A549 (cell line): ENCODE measurements at regions not wholly inside any gene's neighbourhood (a gene's known extent, or its start where the extent isn't known, plus 50 kb on each side); places are given as distances from the start of the nearest gene placed in this dataset.
"Not testable (repeated sequence)": the region's sequence is repeated elsewhere in the genome, so short reads cannot be mapped to it uniquely, and the experiment has no call there.

ENCODE experiments used
- BHLHE40 ChIP-seq: IDR thresholded peaks from 2 replicates; pipeline ENCODE4 v1.6.1; 2012; ENCODE audit warnings: low read depth, low read length, inconsistent platforms
- EP300 ChIP-seq, 2 experiments: fragments of >200 bp; sonication (Bioruptor Twin); formaldehyde crosslinking; IDR thresholded peaks; 2 replicates in 1 of 2; 3 replicates in 1 of 2; pipeline ENCODE4 v1.6.1; 2016 to 2017
- FOSB ChIP-seq: fragments of 250-450 bp; sonication (Bioruptor Pico); IDR thresholded peaks from 2 replicates; pipeline ENCODE4 v1.5.0; 2020; ENCODE audit warnings: mild to moderate bottlenecking, moderate library complexity
- KDM1A ChIP-seq: fragments of 200-600 bp; sonication (generic); IDR thresholded peaks from 2 replicates; pipeline ENCODE4 v1.6.1; 2016; ENCODE audit warnings: low read depth, mild to moderate bottlenecking
- SMC3 ChIP-seq: fragments of >200 bp; sonication (Bioruptor Twin); formaldehyde crosslinking; IDR thresholded peaks from 3 replicates; pipeline ENCODE4 v1.6.1; 2018; ENCODE audit warnings: inconsistent platforms
- TP53 ChIP-seq: fragments of 250-450 bp; sonication (Bioruptor Pico); IDR thresholded peaks from 2 replicates; pipeline ENCODE4 v1.5.0; 2021; ENCODE audit warnings: mild to moderate bottlenecking, moderate library complexity
- ZFP36 ChIP-seq: fragments of 450-650 bp; IDR thresholded peaks from 2 replicates; pipeline ENCODE4 v1.6.1; 2014; ENCODE audit warnings: borderline replicate concordance; ENCODE audit not compliant: partially characterized antibody
- TF ChIP-seq, protein P1 (sequence below): fragments of >200 bp; sonication (Bioruptor Twin); formaldehyde crosslinking; IDR thresholded peaks from 3 replicates; pipeline ENCODE4 v1.5.1; 2016

DNA sequence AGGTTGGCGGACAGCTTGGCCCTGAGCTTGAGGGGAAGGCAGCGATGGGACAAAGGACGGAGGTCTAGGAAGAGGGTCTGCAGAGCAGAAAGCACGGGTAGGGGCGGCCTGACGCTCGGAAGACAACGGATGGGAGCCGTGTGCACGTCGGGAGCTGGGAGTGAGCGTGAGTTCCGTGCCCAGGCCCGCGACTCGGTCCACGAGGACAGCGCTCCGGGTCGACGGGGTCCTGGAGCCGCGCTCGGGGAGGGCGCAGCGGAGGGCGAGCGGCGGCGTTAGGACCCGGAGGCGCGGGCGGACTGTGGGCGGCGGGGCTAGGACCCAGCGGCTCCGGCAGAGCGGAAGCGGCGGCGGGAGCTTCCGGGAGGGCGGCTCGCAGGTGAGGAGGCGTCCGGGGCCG, 149.3 kb downstream of the OR4F15 start:
- not testable (repeated sequence) for TF ChIP-seq KDM1A; TP53 (CRISPR knock-in tag); FOSB; EP300 (IDR thresholded peaks at IDR 0.05); SMC3; ZFP36; BHLHE40
- TF ChIP-seq, protein P1, sequence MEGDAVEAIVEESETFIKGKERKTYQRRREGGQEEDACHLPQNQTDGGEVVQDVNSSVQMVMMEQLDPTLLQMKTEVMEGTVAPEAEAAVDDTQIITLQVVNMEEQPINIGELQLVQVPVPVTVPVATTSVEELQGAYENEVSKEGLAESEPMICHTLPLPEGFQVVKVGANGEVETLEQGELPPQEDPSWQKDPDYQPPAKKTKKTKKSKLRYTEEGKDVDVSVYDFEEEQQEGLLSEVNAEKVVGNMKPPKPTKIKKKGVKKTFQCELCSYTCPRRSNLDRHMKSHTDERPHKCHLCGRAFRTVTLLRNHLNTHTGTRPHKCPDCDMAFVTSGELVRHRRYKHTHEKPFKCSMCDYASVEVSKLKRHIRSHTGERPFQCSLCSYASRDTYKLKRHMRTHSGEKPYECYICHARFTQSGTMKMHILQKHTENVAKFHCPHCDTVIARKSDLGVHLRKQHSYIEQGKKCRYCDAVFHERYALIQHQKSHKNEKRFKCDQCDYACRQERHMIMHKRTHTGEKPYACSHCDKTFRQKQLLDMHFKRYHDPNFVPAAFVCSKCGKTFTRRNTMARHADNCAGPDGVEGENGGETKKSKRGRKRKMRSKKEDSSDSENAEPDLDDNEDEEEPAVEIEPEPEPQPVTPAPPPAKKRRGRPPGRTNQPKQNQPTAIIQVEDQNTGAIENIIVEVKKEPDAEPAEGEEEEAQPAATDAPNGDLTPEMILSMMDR = not testable (repeated sequence)
